ENCODE measurements at regions not wholly inside any gene's neighbourhood (a gene's known extent, or its start where the extent isn't known, plus 50 kb on each side); places are given as distances from the start of the nearest gene placed in this dataset.

- H3K4me3 ChIP-seq, result no peak overlapping the region
- no peaks in the 10 kb centered on the region for H3K27me3 ChIP-seq
- H3K9ac ChIP-seq (ENCODE audit: low read depth in 2 of 2, low read length in 2 of 2), result no peak overlapping the region
- no peak overlapping the region for H3K27ac ChIP-seq
- no peaks in the 10 kb centered on the region for H3K4me1 ChIP-seq
- intact Hi-C loops (cut with DNase I), result no loop called here
- TF ChIP-seq CTCF (IDR thresholded peaks at IDR 0.05), result no peak
- H3K36me3 ChIP-seq, result no peaks in the 10 kb centered on the region
- DNase-seq, result no peak
- no peaks in the 10 kb centered on the region for H3K9me3 ChIP-seq
These were observed 114.6 kb upstream of the MAP3K1 start for GRCh38 chr5:56700711-56701110.

GRCh38 chr5:56699538-56699937, 115.8 kb upstream of the MAP3K1 start:
- no peak overlapping the region for H3K9ac ChIP-seq (ENCODE audit: low read depth in 2 of 2, low read length in 2 of 2)
- H3K27ac ChIP-seq, result no peak overlapping the region
- no peak overlapping the region for H3K4me3 ChIP-seq
- no peak for TF ChIP-seq CTCF (IDR thresholded peaks at IDR 0.05)
- no peaks in the 10 kb centered on the region for H3K4me1 ChIP-seq
- no peak for DNase-seq
- H3K9me3 ChIP-seq, result no peaks in the 10 kb centered on the region
- intact Hi-C loops (cut with DNase I), result no loop called here
- H3K36me3 ChIP-seq, result no peaks in the 10 kb centered on the region
- H3K27me3 ChIP-seq, result no peaks in the 10 kb centered on the region

GRCh38 chr5:56698463-56699381, 116.6 kb upstream of the MAP3K1 start:
- H3K9ac ChIP-seq (ENCODE audit: low read depth in 2 of 2, low read length in 2 of 2), result no peak overlapping the region
- DNase-seq, result no peak
- intact Hi-C loops (cut with DNase I), result no loop called here
- H3K36me3 ChIP-seq, result no peaks in the 10 kb centered on the region
- H3K27me3 ChIP-seq, result no peaks in the 10 kb centered on the region
- H3K4me1 ChIP-seq, result no peaks in the 10 kb centered on the region
- no peak for TF ChIP-seq CTCF (IDR thresholded peaks at IDR 0.05)
- H3K9me3 ChIP-seq, result no peaks in the 10 kb centered on the region
- no peak overlapping the region for H3K27ac ChIP-seq
- no peak overlapping the region for H3K4me3 ChIP-seq

- intact Hi-C loops (cut with DNase I), result no loop called here
- H3K9ac ChIP-seq (ENCODE audit: low read depth in 2 of 2, low read length in 2 of 2), result no peak overlapping the region
- H3K27me3 ChIP-seq, result no peaks in the 10 kb centered on the region
- H3K4me3 ChIP-seq, result no peak overlapping the region
- no peaks in the 10 kb centered on the region for H3K36me3 ChIP-seq
- DNase-seq, result no peak
- TF ChIP-seq CTCF (IDR thresholded peaks at IDR 0.05), result no peak
- no peaks in the 10 kb centered on the region for H3K9me3 ChIP-seq
- H3K27ac ChIP-seq, result no peak overlapping the region
- H3K4me1 ChIP-seq, result no peaks in the 10 kb centered on the region
These were observed 118.4 kb upstream of the MAP3K1 start for GRCh38 chr5:56696900-56697299.

- H3K9ac ChIP-seq (ENCODE audit: low read depth in 2 of 2, low read length in 2 of 2), result no peak overlapping the region
- DNase-seq, result no peak
- TF ChIP-seq CTCF (IDR thresholded peaks at IDR 0.05), result no peak
- H3K27me3 ChIP-seq, result no peaks in the 10 kb centered on the region
- no peaks in the 10 kb centered on the region for H3K4me1 ChIP-seq
- no peaks in the 10 kb centered on the region for H3K36me3 ChIP-seq
- H3K27ac ChIP-seq, result no peak overlapping the region
- intact Hi-C loops (cut with DNase I), result no loop called here
- no peaks in the 10 kb centered on the region for H3K9me3 ChIP-seq
- H3K4me3 ChIP-seq, result no peak overlapping the region
These were observed 122.1 kb upstream of the MAP3K1 start for GRCh38 chr5:56693220-56693579.

All from colonic mucosa (tissue), 4 donors.